RWPE2 (cell line): ENCODE measurements at regions not wholly inside any gene's neighbourhood (a gene's known extent, or its start where the extent isn't known, plus 50 kb on each side); places are given as distances from the start of the nearest gene placed in this dataset.

Experiments used
- ATAC-seq: fragments of 200-7000 bp; cut with Tn5 transposase; 3 replicates; pipeline ENCODE4 v1.9.1; 2021; ENCODE audit warnings: low read depth
- DNase-seq: peaks from one replicate; pipeline ENCODE4 v3.0.0-alpha.2; 2020; ENCODE audit warnings: low spot score
- H3K27ac ChIP-seq: fragments of 450-650 bp; 2 replicates; pipeline ENCODE4 v1.5.1; 2017; ENCODE audit warnings: mild to moderate bottlenecking; ENCODE audit not compliant: poor library complexity, severe bottlenecking
- H3K27me3 ChIP-seq: fragments of 250-450 bp; sonication (Bioruptor Pico); 2 replicates; pipeline ENCODE4 v1.5.1; 2021; ENCODE audit warnings: mild to moderate bottlenecking, moderate library complexity; ENCODE audit not compliant: insufficient read depth, poor library complexity, severe bottlenecking
- H3K36me3 ChIP-seq: fragments of 250-450 bp; sonication (Bioruptor Pico); 2 replicates; pipeline ENCODE4 v1.5.1; 2020; ENCODE audit warnings: low read depth, mild to moderate bottlenecking, moderate library complexity
- H3K4me1 ChIP-seq: fragments of 250-450 bp; sonication (Bioruptor Pico); 2 replicates; pipeline ENCODE4 v1.5.1; 2021; ENCODE audit warnings: mild to moderate bottlenecking, moderate library complexity; ENCODE audit not compliant: insufficient read depth, poor library complexity, severe bottlenecking
- H3K4me3 ChIP-seq: fragments of 250-450 bp; sonication (Bioruptor Pico); 2 replicates; pipeline ENCODE4 v1.5.1; 2021; ENCODE audit warnings: mild to moderate bottlenecking, moderate library complexity; ENCODE audit not compliant: severe bottlenecking
- H3K9me3 ChIP-seq: fragments of 250-450 bp; sonication (Bioruptor Pico); 2 replicates; pipeline ENCODE4 v1.5.1; 2021; ENCODE audit warnings: mild to moderate bottlenecking, moderate library complexity; ENCODE audit not compliant: severe bottlenecking
- CTCF ChIP-seq: fragments of 450-650 bp; IDR thresholded peaks from one replicate; pipeline ENCODE4 v1.5.1; 2017; ENCODE audit warnings: mild to moderate bottlenecking, moderate library complexity; ENCODE audit not compliant: poor library complexity, severe bottlenecking

DNA sequence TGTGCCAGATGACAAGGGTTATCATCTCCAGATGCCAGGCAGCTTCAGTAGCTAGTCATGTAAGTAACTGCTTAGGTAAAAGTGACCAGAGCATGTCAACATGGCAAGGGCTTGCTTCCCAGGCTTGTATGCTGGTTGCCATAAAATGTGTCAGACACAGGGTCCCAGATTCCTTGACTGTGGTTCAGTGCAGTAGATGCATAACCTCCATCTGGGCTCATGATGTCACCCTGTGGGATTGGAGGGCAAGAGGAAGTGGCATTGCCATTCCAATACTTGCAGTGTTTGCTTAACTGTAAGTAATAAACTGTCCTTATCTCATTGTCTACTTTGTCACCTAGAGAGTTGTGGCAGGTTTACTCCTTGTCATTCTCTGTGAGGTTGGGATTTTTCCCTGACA is 226.8 kb downstream of the PCDH17 start:
- Histone ChIP-seq H3K4me3 (no peak overlapping the region), H3K4me1 (no peaks in the 10 kb centered on the region), H3K36me3 (no peaks in the 10 kb centered on the region), H3K27ac (no peak overlapping the region), H3K27me3 (peaks cover 3% of the 10 kb centered on the region), H3K9me3 (no peaks in the 10 kb centered on the region)
- DNase-seq (no peak), ATAC-seq (no peak)
- TF ChIP-seq CTCF = no peak

GRCh38 chr13:57862879-57863278 is 231.3 kb downstream of the PCDH17 start:
- Histone ChIP-seq H3K27ac (no peak overlapping the region), H3K9me3 (no peaks in the 10 kb centered on the region), H3K36me3 (no peaks in the 10 kb centered on the region), H3K27me3 (peaks cover 3% of the 10 kb centered on the region), H3K4me1 (no peaks in the 10 kb centered on the region), H3K4me3 (no peak overlapping the region)
- DNase-seq (no peak), ATAC-seq (no peak)
- TF ChIP-seq CTCF = no peak

- H3K27ac ChIP-seq = no peak overlapping the region
- DNase-seq = no peak
- H3K36me3 ChIP-seq = no peaks in the 10 kb centered on the region
- no peak overlapping the region for H3K4me3 ChIP-seq
- H3K4me1 ChIP-seq = no peaks in the 10 kb centered on the region
- H3K27me3 ChIP-seq = no peaks in the 10 kb centered on the region
- H3K9me3 ChIP-seq = no peaks in the 10 kb centered on the region
- no peak for TF ChIP-seq CTCF
- ATAC-seq = no peak
Observed at GRCh38 chr13:57865600-57866294, 234.2 kb downstream of the PCDH17 start.

GRCh38 chr13:57874530-57874929 is 243.0 kb downstream of the PCDH17 start:
- Histone ChIP-seq H3K27me3 (no peaks in the 10 kb centered on the region), H3K4me3 (no peak overlapping the region), H3K9me3 (no peaks in the 10 kb centered on the region), H3K36me3 (no peaks in the 10 kb centered on the region), H3K4me1 (no peaks in the 10 kb centered on the region), H3K27ac (no peak overlapping the region)
- ATAC-seq (no peak), DNase-seq (no peak)
- TF ChIP-seq CTCF = no peak

GRCh38 chr13:57877601-57878000 is 246.1 kb downstream of the PCDH17 start:
- Histone ChIP-seq H3K9me3 (no peaks in the 10 kb centered on the region), H3K27ac (no peak overlapping the region), H3K27me3 (no peaks in the 10 kb centered on the region), H3K4me1 (no peaks in the 10 kb centered on the region), H3K4me3 (no peak overlapping the region), H3K36me3 (no peaks in the 10 kb centered on the region)
- DNase-seq = no peak
- TF ChIP-seq CTCF = no peak
- ATAC-seq = no peak
